ENCODE measurements at regions not wholly inside any gene's neighbourhood (a gene's known extent, or its start where the extent isn't known, plus 50 kb on each side); places are given as distances from the start of the nearest gene placed in this dataset.

- TF ChIP-seq CTCF (IDR thresholded peaks at IDR 0.05; ENCODE audit: low read length) (no peak), EZH2 (IDR thresholded peaks at IDR 0.05; ENCODE audit: borderline replicate concordance, low read length) (no peak)
Measured at GRCh38 chr10:130989670-130990232, 321.8 kb downstream of the TCERG1L start.
